GM21360 (cell line): ENCODE measurements at regions not wholly inside any gene's neighbourhood (a gene's known extent, or its start where the extent isn't known, plus 50 kb on each side); places are given as distances from the start of the nearest gene placed in this dataset.

Experiments
- ATAC-seq: cut with Tn5 transposase; IDR thresholded peaks from one replicate; pipeline ENCODE4 v1.9.1; 2021; ENCODE audit warnings: mild to moderate bottlenecking, moderate library complexity; ENCODE audit not compliant: unreplicated experiment

DNA sequence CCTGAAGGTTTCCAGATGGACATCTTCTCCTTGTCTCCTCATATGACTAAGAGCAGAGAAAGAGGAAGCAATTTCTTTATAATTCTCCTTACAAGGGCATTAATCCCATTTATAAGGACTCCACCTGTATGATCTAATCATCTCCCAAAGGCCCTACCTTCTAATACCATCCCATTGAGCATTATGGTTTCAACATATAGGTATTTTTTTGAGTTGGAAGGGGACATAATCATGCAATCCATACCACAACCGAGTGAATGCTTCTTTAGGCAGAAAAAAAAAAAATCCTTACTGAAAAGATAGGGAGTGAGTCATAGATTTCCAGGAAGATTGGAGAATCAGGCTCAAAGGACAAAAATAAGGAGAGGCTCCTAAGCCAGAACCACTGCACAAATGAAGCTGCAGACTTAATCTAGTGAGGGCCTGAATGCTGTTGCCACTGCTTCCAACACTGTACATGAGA is 312.5 kb upstream of the HS3ST1 start:
- ATAC-seq: no peak

DNA sequence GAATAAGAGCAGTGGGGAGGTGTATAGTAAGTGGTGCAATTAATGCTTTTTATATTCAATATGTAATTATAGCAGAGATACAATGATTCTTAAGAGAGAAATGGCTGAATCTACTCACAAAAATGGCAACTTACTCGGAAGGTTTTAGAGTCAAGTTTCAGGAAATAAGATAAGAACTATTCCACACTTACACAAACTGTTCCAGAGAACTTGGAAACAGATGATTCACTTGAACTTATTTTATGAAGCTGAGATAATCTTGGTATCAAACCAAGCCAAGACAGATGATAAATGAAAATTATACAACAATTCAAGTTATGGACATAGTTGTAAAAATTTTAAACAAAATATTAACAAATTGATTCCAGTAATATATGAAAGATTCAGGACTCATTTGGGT is 311.3 kb upstream of the HS3ST1 start:
- no peak for ATAC-seq

DNA sequence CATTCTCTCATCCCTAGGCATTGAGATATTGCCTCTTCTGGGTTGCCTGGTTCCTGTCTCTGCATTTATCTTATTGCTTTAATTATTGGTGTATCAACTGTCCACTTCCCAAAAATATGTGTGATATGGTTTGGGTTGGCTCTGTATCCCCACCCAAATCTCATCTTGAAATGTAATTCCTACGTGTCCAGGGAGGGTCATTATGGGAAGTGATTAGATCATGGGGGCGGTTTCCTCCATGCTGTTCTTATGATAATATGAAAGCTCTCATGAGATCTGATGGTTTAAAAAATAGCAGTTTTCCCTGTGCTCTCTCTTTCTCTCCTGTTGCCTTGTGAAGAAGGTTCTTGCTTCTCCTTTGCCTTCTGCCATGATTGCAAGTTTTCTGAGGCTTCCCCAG is 308.3 kb upstream of the HS3ST1 start:
- ATAC-seq: no peak

DNA sequence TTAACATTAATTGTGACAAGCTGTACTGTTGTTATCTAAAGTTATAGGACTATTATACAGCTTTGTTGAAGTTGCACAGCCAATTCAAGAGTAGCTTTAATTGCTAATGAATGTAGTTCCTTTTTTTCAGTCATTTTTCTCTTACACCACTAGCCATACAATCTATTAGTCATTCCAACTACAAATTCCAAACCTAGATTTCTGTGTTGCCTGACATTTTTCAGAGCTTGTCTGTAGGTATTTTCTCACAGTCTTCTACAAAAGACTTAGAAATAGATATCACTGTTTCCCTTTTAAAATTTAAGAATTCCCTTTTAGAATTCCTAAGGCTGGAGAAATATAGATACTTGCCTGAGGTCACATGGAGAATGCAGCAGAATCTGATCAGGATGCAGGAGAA is 307.0 kb upstream of the HS3ST1 start:
- no peak for ATAC-seq

DNA sequence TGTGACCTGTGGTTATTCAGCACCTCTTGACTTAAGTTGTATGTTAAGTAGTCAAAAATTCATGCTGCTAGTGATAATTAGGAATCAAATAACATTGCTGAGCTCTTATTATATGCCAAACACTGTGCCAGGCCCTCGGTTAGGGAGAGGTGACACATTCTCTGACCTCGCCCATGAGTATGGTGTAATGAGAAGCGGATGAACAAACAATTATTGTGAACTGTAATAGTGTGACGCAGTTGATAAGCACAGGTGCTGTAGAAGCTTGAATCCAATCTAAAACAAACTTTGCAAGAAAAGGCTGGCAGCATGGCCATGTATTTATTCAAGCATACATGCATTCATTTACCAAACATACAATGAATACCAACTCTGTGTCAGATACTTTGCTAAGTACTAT is 303.5 kb upstream of the HS3ST1 start:
- ATAC-seq: no peak

DNA sequence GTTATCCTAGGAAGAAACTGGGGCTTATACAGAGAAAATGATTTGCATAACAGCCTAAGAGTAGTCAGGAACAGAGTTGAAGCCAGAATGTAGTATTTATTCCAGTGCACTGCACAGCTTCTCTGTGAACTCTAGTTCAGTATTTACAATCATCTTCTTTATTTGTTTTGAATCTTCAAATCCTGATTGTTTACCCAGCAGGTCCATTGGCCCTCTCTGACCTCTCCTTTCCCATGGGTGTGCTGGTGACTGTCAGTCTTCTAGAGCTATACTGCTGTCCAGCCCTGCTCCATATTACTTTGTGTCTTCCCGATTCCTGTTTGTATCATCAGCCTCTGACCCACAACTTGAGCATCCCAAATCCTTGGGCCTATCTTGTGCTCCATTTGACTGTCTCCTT is 301.9 kb upstream of the HS3ST1 start:
- no peak for ATAC-seq

DNA sequence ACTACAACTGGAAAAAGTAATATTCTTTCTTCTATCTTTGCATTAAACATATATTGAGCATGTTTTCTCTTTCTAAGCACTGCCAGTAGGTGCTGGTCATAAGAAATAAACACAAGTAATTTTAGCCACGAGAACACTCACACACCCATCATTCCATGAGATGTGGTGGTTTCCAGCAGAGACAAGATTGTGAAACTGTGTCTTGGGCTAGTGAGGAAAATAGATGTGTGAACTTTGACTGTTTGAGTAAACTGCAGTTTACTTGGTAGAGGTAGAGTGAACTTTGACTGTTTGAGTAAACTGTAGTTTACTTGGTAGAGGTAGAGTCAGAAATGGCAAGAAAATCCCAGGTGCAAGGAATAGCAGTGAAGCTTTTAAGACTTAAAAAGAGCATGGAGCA is 300.9 kb upstream of the HS3ST1 start:
- no peak for ATAC-seq

DNA sequence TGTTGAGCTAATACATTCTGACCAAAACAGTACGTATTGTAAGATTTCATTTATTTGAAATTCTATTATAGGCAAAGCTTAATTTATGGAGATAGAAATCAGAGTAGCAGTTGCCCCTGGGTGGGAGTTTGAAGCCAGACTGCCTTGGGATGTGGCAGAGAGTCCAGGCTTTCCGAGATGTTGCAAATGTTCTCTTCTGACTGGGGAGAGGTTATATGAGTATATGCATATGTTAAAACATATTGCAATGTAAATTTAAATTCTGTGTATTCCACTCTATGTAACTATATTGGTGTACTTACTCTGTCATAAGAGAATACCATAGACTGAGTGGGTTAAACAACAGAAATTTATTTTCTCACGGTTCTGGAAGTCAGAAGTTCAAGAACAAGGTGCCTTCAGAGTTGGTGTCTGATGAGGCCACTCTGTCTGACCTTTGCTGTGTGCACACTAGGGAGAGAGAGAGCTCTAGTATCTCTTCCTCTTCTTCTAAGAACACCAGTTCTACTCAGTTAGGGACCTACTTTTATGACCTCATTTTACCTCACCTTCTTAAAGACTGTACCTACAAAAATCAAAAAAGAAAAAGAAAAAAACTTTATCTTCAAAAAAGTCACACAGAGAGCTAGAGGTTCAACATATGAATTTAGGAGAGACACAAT is 299.3 kb upstream of the HS3ST1 start:
- ATAC-seq: no peak

DNA sequence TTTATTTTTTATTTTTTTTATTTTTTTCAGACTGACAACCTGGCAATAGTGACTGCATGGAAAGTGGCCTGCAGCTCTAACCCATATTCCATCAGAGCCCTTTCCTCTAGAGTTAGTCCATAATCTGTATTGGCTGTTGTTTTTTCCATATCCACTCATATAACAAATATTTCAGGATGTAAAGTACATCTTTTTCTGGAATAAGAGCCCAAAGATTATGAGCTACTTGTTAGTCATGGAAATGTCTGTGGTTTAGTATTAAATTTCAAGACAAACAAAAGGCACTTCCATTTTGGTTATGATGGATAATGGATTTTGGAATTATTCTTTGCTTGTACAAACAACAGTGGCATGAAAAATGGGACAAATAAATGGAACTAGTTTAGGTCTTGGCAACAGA is 296.0 kb upstream of the HS3ST1 start:
- no peak for ATAC-seq

DNA sequence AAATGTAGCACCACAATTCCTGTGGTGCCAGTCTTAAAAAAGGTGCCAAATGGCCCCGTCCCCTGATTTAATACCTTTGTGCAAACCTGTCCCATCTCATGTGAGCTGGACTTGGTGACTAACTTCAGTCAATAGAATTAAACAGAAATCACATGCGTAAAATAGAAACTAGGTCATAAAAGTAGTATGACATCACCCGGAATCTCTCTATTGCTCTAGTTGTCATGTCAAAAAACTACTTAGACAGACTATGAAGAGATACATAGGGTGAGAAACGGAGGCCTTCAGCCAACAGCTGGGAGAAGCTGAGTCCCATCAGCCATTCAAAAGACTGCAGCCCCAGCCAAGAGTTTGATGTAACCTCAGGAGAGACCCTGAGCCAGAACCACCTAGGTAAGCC is 293.5 kb upstream of the HS3ST1 start:
- no peak for ATAC-seq

DNA sequence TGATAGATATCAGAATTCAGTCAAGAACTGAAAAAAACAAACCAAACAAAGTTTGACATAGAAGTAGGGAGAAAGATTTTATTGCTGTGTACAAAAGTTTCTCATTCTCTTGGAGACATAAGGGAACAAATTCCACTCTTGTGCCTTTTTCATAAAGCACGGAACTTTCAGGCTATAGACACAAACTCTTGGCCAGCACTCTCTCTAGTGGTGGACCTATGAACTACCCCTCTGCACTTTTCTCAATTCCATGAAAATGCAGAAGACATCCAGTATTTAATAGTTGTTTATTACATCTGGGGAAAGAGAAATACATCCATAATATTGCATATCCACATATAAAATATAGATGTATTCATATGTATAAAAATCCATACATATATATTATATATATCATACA is 291.6 kb upstream of the HS3ST1 start:
- ATAC-seq: peak; percentile 59

DNA sequence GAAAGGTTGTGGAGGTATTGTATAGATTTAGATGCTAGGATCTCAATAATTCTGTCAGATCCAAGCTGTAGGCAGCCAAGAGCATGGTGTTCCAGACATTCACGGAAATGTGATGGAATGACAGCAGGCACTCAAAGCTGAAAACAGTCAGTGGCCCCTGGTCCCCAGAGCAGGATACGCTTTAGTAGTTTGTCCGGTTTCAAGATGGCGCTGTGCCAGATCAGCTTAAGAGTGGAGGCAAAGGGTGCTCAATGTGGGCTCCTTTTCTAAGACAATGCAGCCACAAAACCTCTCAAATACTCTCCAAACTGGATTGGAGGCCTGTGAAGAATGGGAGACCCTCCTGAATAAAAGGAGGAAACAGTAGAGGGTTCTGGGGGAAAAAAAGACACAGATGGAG is 291.2 kb upstream of the HS3ST1 start:
- no peak for ATAC-seq

DNA sequence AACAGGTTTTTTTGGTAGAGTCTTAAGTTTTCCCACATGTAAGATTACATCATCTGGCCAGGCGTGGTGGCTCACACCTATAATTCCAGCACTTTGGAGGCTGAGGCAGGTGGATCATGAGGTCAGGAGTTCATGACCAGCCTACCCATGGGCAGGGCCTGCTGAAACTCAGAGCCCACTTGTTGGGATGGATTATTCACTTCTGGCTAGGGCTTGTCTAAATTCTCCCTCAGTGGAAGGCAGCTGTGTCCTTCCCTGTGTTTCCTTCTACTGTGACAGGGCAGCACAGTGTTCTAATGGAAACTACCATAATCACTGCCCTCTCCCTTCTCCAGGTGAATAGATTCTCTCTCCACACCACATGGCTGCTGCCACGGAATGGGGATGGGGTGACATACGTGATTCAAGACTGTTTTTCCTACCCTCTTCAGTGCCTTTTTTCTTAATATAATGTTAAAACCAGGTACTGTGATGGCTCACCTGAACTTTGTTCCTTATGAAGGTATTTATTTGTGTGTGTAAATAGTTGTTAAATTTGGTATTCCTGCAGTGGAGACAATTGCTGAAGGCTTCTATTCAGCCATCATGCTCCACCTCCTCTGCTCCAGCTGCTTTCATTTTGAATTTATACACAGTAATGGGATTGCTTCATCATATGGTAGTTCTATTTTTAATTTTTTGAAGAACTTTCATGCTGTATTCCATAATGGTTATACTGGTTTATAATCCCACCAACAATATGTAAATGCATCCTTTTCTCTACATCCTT is 287.2 kb upstream of the HS3ST1 start:
- ATAC-seq: no peak

DNA sequence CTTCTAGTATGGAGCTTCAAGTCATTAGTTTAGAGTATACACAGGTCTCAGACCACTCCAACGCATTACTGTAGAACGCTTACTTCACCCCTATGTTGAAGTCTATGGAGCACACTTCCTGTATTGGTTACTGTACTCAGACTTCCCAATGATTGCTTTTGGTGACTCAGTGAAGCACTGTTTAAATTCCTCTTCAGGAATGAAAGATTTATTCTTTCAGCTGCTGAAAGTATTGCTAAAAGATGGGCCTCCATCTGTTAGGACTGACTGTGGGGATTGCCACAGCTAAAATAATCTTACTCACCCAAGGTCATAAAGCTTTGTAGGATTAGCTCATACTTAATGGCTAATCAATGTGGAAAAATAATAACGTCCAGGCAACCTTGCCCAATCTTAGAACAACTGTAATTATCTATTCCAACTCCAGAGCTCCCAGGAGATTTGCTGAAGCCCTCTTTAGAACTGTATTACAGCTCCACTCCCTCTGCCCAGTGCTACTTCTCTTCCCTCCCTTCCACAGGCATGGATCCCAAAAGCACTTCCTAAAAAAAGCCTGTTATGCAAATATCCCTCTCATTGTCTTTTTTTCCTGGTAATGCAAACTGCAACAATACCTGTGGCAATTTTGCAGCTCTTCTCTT is 281.9 kb upstream of the HS3ST1 start:
- ATAC-seq: no peak

DNA sequence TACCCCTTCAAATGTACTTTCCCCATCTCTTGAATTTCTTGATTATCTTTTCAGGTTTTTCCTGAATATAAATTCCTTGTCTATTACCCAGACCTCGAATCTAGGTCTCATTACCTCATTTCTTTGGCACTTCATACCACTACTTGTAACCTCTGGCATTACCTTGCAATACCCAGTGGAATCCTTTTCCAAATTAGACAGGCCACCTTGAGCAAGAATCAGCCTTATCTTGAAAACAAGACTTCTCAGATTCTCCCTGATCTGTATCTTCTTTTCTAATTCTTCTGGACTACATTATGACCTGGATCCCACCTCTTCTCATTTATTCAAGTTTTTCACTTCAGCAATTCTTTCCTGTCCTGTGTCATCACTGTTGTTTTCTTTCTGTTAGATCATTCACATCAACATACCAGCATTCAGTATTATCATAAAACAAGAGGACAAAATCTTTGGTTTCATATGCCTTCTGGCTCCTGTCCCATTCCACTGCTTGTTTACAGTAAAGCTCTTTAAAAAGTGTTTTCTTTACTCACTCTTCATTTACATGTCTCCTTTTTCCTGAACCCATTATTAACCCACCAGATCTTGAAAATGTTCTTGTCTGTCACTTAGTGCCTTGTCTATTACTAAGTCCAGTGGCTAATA is 275.6 kb upstream of the HS3ST1 start:
- ATAC-seq: no peak

DNA sequence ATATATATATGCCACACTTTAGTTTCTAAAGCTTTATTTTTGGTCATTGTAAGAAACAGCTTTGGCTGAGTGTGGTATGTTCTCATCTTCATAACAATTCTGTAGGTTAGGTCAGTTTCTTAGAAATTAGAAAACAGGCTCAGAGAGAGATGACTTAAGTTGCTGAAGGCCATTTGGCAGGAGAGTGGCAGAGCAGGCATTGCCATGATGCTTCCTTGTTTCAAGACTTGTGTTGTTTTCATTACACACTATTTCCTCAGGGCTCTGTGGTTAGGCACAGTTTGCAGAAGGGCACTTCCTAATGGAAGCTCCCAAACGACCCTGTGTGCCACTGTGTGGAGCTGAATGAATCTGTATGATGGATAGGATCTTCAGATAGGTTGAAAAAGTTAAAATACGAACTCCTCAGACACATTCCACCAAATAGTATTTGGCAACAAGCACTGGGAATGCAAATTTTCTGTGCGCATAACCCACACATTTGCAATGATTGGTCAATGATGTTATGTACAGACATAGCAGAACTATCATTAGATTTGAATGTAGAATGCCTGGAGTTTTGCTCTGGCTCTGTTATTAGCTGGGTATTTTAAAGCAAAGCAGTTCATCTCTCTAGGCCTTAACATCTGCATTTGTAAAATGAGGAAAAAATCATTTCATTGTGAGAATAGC is 274.3 kb upstream of the HS3ST1 start:
- no peak for ATAC-seq

DNA sequence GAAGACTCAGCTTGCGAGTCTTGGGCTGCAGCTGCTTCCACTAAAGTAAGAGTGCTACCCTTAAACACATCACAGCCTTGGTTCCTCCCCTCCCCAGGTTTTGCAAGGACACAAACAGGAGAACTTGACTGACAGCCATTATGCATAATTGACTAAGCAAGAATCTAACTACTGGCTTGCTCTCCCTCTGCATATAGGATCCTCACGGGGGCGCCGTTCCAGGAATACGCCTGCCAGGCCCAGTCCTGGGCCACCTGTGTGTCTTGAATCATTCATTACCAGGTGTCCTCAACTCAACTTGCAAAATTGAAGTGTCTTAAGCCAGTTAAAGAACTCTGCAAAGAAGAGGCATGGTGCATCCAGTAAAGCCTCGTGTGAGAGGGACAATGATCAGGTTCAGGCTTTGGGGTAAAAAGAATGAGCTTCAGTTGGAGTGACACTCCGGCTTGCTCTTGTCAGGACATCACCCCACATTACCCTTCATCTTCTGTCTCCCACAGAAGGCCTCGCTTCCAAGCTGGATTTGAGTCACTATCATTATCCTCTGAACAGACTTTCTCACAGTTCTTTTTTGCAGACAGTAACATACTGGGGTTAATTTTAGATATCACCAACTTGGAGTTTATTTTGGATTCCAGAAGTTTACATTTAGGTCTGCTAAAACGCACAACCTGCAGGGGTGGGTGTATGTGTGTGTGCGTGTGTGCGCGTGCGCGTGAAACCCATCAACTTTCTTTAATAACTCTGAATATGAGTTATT is 273.5 kb upstream of the HS3ST1 start:
- ATAC-seq: no peak

DNA sequence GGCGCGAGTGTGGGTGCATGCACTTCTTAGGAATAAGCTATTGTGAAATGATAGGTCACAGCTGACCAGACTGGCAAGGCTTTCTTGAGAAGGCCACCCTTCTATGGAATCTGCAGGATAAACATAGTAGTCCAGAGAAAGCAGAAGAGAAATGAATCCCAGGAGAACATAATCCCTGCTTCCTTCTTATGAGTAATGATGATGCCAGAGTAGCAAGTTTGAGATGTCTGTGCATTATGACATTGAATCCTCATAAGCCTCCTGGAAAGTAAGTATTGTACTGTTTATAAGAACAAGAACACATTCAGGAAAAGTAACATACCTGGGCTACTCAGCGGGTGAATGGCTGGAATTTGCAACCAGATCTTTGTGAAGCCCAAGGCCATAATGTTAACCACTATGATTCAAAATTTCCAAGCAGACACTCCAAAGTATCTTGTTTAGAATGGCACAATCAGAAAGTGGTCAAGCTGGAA is 272.1 kb upstream of the HS3ST1 start:
- ATAC-seq: no peak

DNA sequence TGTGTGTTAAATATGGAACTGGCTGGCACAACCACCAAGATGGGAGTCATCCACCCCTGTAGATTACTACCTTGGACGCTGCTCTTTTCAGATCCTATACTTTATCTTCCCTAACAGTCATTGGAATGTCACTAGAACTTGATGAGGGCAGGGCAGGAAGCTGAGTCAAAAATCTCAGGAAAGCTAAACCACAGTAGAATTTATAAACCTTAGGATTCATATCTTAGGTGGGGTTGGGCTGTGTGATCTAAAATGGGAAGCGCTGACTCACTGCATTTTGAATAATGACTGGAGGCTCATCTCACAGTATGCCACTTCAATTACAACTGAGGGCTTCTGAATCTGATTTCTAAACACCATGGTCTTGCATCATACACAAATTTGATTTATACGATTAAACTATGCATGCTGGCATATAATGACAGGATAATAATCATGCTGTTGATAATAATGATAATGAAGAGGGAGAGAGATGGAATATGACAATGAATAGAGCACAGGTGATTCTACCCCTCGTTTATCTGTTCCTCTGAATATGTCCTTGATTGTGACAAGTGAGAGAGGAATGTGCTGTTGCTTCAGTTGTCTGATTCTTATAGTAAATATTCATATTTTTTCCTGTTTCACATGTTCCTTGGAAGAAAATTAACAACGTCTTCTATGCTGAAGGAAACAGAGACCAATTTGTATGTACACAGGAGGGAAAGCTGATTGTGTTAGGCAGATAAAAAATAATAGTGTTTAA is 270.3 kb upstream of the HS3ST1 start:
- ATAC-seq: no peak

DNA sequence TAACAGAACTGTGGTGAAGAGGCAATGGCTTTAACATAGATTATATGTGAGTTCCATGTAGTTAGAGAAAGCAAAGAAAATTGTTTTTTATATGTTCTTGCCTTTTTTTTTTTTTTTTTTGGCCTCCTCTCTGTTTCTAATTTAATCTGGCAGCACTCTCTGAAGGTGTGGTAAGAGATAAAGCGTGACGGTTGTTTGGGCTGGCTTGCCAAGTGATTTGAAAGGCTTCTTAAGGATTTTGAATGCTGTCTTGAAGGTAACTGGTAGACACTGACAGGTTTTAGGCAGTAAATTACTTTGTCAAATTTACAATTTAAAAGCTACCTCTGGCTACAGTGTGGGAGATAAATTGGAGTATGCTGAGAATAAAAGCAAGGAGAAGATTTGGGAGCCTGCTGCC is 269.3 kb upstream of the HS3ST1 start:
- no peak for ATAC-seq
